ENCODE measurements at regions not wholly inside any gene's neighbourhood (a gene's known extent, or its start where the extent isn't known, plus 50 kb on each side); places are given as distances from the start of the nearest gene placed in this dataset.

DNA sequence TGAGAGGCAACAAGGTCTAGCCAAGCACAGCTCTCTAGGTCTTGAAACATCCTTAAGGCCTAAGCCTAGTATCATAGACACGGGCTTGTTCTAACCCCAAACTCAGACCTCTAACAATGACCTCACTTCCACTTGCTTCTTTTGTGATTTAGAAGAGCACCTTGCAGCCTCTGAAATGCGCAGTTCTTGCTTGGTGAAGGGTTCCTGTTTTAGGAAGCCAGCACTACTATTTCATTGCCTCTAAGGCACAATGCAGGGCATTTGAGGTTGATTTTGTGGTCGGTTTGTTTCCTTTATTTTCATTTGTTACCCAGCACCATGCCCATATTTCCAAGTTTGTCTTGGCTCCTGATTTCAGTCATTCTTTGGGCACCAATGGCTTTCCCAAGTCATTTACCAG is 117.0 kb upstream of the CYP1B1 start:
- TF ChIP-seq, protein P1, sequence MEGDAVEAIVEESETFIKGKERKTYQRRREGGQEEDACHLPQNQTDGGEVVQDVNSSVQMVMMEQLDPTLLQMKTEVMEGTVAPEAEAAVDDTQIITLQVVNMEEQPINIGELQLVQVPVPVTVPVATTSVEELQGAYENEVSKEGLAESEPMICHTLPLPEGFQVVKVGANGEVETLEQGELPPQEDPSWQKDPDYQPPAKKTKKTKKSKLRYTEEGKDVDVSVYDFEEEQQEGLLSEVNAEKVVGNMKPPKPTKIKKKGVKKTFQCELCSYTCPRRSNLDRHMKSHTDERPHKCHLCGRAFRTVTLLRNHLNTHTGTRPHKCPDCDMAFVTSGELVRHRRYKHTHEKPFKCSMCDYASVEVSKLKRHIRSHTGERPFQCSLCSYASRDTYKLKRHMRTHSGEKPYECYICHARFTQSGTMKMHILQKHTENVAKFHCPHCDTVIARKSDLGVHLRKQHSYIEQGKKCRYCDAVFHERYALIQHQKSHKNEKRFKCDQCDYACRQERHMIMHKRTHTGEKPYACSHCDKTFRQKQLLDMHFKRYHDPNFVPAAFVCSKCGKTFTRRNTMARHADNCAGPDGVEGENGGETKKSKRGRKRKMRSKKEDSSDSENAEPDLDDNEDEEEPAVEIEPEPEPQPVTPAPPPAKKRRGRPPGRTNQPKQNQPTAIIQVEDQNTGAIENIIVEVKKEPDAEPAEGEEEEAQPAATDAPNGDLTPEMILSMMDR (IDR thresholded peaks at IDR 0.05) = no peak
- TF ChIP-seq POLR2A (IDR thresholded peaks at IDR 0.05) = no peak

Measured in right lobe of liver (tissue), 4 donors.